Iris pigment epithelial cell (primary cell): ENCODE measurements at regions not wholly inside any gene's neighbourhood (a gene's known extent, or its start where the extent isn't known, plus 50 kb on each side); places are given as distances from the start of the nearest gene placed in this dataset.
"Not testable (repeated sequence)": the region's sequence is repeated elsewhere in the genome, so short reads cannot be mapped to it uniquely, and the experiment has no call there.

Source experiments
- DNase-seq: peaks from one replicate; pipeline ENCODE4 v3.0.0-alpha.2; 2011; ENCODE audit warnings: low read depth

DNA sequence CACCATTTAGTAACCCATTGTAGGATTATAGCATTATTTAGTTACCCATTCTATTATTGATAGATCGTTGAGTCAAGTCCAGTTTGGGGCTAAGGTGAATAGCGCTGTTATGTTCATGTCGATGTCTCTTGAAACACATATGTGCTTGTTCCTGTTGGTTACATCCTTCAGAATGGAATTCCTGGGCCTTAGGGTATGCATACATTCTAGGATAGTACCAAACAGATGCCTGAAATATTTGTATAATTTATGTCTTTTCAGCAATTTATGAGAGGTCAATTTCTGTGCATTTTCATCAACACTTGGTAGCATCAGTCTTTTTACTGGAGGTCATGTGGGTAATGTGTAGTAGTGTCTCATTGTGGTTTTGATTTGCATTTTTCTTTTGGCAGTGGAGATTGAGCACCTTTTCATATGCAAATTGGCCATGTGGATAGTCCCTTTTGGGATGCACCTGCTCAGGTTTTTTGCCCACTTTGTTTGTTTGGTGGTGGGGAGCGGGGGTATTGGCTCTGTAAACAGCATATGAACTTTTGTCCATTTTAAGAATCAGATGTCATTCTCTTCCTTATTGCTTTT, 104.2 kb downstream of the CDRT15L2 start:
- DNase-seq, result not testable (repeated sequence)

GRCh38 chr17:20684975-20685374, 105.5 kb downstream of the CDRT15L2 start:
- not testable (repeated sequence) for DNase-seq

- not testable (repeated sequence) for DNase-seq
These were observed 108.1 kb downstream of the CDRT15L2 start for GRCh38 chr17:20687584-20687983.

GRCh38 chr17:20689170-20689749, 109.7 kb downstream of the CDRT15L2 start:
- not testable (repeated sequence) for DNase-seq

DNA sequence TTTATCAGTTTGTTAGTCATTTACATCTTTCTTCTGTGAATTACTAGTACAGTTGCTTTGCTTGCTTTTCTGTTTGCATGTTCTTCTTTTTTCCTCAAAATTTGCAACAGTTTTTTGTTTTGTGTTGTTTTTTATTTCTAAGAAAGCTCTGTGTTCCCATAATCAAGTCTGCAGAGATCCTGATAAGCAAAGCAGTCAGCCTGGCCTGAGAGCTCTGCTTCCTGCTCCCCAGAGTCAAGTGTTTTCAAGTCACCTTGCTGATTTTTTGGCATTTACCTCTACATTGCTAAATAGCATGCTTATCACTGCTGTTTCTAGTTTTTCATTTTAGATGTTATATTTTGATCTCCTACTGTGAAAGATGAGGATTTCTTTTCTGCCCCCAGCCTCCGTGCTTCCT, 113.2 kb downstream of the CDRT15L2 start:
- not testable (repeated sequence) for DNase-seq

- DNase-seq, result not testable (repeated sequence)
These were observed 116.3 kb downstream of the CDRT15L2 start for GRCh38 chr17:20695871-20696270.

- not testable (repeated sequence) for DNase-seq
These were observed 119.1 kb downstream of the CDRT15L2 start for GRCh38 chr17:20698463-20699206.

DNA sequence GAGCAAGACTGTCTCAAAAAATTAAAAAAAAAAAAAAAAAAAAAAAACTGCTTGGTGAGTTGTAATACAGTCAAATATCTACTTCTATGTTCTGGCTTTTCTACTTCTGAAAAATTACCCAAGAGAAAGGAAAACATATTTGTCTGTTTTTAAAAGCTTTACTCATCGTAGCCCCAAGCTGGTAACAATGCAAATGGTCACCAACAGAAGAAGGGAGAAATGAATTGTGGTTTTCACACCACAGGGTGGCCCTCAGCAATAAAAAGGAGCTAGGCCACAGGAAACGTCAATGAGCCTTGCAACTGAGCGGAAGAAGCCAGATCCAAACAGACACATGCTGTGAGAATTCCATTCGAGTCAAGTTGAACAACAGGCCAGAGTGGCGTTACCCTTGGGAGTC, 121.0 kb downstream of the CDRT15L2 start:
- DNase-seq, result peak; percentile 10

GRCh38 chr17:20701366-20701765, 121.8 kb downstream of the CDRT15L2 start:
- not testable (repeated sequence) for DNase-seq

DNA sequence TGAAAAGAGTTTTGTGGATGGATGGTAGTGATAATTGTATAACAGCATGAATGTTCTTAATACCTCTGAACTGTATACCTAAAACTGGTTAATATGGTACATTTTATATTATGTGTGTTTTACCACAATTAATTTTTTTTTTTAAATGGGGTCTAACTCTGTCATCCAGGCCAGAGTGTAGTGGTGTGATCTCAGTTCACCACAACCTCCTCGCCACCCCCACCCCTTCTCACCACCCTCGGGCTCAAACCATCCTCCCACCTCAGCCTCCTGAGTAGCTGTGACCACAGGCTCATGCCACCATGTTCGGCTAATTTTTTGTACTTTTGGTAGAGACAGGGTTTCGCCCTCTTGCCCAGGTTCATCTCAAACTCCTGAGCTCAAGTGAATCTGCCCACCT, 123.2 kb downstream of the CDRT15L2 start:
- no peak for DNase-seq

GRCh38 chr17:20703781-20704180, 124.3 kb downstream of the CDRT15L2 start:
- DNase-seq, result no peak

GRCh38 chr17:20705186-20705585, 125.7 kb downstream of the CDRT15L2 start:
- not testable (repeated sequence) for DNase-seq

GRCh38 chr17:20706751-20707373, 127.3 kb downstream of the CDRT15L2 start:
- DNase-seq, result no peak

- DNase-seq, result not testable (repeated sequence)
These were observed 129.3 kb downstream of the CDRT15L2 start for GRCh38 chr17:20708821-20709220.

DNA sequence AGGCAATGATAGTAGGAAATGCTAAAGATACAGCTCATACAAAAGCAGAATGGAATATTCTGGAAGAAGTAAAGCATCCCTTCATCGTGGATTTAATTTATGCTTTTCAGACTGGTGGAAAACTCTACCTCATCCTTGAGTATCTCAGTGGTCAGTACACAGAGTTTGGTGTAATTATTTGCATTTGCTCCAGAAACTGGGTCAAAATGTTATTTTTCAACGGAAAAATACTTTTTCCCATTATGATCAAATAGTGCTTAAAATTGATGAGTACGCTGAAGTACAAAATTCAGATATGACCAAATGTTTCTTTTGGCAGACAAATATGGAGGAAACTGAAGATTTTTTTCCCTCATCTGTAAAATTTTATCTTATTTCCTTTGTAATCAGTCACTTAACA, 137.0 kb downstream of the CDRT15L2 start:
- DNase-seq, result not testable (repeated sequence)

DNA sequence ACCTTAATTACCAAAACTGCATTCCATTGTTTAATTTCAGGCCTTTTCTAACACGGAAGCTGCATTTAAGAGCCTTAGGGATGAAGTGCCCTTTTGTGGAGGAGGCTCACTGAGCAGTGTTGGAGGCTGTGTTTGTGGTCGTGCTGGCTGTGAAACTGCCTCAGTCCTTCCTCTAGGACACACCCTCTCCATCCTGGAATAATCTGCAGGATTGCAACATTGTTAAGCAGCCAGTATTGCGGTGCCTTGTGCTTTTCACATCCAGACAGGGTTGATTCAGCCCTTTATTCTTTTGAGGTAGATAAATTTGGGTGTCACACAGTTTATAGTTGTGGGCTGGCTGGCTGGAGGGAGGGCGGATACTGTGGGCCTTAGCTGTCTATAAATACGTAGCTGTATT, 141.6 kb downstream of the CDRT15L2 start:
- DNase-seq, result peak; percentile 5

GRCh38 chr17:20724391-20724790, 144.9 kb downstream of the CDRT15L2 start:
- not testable (repeated sequence) for DNase-seq

GRCh38 chr17:20727201-20727600, 147.7 kb downstream of the CDRT15L2 start:
- DNase-seq, result not testable (repeated sequence)

DNA sequence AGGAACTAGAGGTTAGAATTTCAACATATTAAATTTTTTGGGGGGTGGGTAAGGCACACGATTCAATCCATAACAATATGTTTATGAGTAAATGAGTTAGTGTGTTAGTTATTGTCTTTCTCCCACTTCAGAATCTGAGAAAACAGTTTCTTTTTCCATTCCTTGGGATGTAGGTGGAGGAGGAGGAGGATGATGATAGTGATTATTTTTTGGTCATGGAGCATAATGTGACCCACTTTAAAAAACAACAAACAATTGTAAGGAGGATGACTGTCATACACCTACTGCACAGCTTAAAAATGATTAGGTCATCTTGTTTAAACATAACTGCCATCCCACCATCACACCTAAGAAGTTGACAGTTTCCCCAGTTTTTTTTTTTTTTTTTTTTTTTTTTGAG, 148.7 kb downstream of the CDRT15L2 start:
- no peak for DNase-seq

GRCh38 chr17:20731131-20731530, 151.6 kb downstream of the CDRT15L2 start:
- DNase-seq, result not testable (repeated sequence)

- no peak for DNase-seq
These were observed 154.4 kb downstream of the CDRT15L2 start for GRCh38 chr17:20733923-20734322.

DNA sequence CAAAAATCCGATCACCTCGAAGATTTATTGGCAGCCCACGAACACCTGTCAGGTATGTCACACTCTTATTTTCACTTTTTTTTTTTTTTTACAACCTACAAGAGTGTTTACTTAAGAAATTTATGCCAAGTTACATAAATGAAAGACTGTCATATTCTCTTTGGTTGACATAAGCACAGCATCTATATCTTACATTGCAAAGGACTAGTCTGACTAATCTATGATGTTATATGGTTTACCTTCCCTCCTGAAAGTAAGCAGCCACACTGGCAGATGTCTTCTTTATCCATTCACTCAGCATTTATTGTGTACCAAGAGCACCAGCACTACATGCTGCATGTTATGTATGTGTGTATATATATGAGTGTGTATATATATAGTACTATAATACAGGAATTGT, 156.3 kb downstream of the CDRT15L2 start:
- no peak for DNase-seq

- not testable (repeated sequence) for DNase-seq
These were observed 158.1 kb downstream of the CDRT15L2 start for GRCh38 chr17:20737636-20738035.
